ENCODE measurements at regions not wholly inside any gene's neighbourhood (a gene's known extent, or its start where the extent isn't known, plus 50 kb on each side); places are given as distances from the start of the nearest gene placed in this dataset.
A peak's percentile ranks its signal among the peaks of the same experiment; 100 is the strongest.

DNA sequence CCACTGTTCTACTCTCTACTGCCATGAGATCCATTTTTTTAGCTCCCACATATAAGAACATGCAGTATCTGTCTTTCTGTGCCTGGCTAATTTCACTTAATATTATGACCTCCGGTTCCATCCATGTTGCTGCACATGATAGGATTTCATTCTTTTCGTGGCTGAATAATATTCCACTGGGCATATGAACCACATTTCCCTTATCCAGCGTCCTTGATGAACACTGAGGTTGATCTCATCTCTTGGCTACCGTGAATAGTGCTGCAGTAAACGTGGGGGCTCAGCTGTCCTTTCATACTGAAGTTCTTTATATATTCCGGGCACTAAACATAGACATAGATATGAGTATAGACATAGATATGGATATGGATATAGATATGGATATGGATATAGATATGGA, 109.3 kb upstream of the TNRC6C start:
- DNase-seq: no peak

DNA sequence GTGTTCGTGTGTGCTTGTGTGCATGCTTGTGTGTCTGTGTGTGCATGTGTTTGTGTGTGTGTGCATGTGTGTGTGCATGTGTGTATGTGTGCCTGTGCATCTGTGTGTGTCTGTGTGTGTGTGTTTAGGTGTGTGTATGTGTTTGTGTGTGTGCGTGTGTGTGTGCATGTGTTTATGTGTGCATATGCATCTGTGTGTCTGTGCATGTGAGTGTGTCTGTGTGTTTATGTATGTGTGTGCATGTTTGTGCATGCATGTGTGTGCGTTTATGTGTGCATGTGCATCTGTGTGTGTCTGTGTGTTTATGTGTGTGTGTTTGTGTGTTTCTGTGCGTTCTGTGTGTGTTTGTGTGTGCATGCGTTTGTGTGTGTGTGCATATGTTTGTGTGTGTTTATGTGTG, 106.6 kb upstream of the TNRC6C start:
- DNase-seq: no peak

DNA sequence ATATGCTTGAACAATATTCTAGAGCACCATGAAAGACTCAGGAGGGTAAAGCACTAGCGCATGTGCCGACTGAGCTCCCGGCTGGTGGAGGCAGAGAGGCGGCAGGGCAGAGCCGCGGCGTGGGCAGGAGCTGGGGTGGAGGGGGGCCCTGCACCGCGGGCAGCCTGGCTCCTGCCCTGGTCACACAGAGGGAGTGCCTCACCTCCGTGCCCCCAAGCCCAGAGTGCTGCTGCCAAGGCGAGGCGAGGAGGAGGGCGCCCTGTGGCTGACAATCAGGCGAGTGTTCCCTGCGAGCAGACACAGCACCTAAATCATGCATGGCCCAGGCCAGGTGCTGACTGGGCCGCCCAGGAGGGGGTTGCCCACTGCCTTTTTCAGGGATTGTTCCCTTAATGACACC, 105.8 kb upstream of the TNRC6C start:
- DNase-seq: peak; percentile 29

DNA sequence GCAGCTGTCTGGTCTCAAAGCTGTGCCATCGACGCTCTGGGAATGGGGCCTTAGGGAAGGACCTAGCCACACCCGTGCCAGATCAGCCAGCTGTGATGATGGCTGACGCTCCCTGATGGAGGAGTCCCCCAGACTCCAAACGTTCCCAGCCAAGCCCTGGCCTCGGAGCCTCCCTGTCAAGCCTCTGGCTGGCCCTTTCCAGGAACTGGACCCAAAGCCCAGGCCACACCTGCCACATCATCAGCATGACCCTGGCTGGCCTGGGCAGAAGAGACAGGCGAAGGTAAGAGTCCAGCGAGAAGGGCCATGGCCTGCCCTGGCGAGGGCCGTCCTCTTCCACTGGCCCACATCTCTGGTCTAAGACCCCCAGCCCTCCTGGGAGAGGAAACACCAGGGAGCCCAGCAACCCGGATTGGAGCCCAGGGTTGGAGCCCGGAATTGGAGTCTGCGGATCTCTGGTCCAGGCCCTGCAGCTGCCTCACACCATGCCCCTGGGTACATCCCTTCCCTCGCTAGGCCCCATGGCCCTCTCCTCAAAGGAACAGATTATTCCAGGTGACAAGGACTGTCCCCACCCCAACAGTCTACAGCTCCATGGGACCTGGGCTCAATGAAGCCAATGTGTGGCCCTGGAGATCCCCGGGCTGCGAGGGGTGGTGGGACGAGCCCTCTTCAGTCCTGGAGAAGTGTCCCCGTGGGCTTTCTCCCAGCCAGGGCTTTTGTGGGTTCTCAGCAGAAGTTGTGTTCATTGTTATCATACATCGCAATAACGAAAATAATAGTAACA, 105.1 kb upstream of the TNRC6C start:
- no peak for DNase-seq

DNA sequence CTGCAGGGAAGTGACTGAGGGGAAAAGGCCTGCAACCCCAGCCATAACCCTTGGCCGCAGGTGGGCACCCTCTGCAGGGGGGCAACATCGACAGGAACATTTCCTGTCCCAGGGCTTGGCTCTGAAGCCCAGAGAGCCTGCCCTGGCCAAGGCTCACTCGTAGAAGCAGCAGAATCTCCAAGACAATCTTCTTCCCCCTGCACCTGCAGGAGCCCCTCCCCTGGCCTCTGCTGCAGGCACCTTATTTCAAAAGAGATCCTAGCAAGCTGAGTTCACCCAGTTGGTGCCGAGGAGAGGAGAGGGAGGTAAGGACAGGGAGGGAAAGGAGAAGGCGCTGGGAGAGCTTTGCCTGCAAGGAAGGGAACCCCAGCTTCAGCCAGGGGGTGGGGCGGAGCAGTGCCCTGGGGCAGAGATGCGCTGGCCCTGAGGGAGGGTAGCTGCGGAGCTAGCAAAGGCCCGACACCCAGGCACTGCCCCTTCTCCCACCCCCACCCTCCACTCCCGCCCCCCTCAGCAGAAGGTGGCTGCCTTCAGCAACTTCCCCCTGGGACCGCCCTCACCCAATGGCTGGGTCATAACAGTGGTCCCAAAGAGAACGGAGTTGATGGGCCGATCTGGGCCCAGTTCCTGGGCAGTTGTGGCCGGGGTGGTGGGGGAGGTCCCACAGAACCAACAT, 104.3 kb upstream of the TNRC6C start:
- DNase-seq: no peak

DNA sequence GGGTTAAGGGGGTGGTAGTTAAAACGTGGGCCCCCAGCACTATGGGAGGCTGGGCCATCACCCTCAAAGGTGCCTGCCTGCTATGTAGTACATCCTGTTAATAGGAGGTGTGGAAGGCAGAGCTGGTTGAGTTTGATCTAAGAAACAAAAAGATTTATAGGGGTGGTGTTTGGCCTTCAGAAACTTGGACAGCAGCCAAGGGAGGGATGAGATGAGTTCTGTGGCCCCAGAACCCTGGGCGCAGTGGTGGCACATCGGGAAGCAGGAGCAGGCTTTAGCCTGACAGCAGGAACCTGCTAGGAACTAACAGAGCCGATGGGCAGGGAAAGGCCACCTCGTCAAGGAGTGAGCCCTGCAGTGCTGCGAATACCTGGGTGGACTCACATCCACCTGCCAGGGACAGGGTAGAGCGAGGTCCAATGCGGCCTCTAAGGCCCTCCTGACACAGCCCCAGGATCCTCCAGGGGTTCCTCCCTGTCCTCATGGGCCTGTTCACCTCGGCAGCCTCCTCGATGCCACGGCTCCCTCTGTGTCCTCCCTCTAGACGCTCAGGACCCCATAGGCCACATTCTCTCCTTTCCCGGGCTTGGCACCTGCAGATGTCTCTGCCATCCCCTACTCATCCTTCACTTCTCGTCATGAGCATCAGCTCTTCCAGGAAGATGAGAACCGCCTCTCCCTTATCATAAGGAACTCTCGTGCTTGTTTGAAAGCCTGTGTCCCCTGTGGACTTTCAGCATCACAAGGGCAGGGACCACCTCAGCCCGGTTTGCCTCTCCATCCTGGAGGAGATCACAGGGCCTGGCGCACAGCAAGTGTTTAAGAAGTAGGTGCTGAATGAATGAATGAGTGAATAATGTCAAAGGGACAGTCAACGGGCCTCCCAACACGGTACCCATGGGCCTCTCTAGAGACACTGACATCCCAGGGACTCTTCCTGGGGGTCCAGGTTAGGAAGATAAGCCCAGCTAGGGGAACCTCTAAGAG, 103.5 kb upstream of the TNRC6C start:
- no peak for DNase-seq

DNA sequence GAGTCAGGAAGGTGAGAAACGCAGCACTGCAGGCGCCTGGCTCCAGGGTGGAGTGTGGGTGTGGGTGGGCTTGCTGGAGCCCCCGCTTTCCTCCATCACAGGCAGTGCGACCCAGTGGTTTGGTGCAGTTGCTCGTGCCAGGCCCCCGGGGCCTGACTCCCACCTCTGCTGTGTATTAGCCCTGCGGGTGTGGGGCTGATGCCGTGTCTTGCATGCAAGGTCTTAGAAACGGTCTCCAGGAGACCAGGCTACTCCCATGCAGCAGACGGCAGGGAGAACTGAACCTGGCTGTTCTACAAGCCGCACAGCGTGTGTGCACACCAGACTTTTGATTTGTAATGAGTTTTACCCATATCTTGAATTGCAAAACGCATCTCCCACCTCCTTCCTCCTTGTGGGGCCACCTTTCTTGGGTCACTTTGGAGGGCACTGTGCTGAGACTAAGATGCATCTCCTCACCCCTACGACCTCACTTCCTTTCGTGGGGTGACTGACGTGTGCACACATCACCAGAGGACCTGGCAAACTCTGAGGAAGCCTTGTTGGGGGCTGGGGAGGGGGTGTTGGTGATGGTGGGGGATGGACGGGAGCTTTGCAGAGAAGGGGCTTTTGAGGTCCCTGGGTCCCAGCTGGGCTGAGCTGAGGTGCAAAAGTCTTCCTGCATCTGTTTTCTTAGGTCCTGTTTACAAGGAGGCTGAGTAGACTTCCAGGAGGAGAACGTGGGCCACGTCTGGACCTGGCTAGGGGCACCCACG, 101.8 kb upstream of the TNRC6C start:
- no peak for DNase-seq

DNA sequence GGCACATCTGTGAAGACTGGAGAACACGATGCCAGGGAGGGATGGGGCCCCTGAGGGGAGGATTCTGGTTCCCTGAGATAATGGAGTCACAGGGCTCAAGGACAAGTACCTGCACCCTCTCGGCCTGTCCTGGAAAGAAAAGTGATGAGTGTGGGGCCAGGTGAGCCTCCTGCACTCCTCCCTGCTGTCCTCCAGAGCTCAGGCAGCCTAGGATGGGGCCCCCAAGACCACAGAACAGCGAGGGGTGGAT, 101.3 kb upstream of the TNRC6C start:
- no peak for DNase-seq

DNA sequence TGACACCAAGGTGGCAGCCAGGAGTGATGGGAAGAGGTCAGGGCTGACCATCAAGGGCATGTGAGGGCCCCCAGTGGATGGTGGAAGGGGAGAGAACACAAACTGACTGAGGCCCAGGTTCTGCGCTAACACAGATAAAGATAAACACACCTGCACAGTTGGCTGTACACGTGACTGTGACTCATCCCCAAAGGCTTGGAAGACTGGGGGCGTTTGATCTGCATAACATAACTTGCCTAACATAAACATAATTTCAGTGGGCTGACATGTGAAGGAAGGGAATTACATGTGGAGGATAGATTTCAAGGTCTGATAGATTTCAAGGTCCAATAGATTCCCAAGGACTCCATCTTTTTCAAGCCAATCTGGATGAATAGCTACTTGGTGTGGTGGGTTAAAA, 100.9 kb upstream of the TNRC6C start:
- DNase-seq: no peak

DNA sequence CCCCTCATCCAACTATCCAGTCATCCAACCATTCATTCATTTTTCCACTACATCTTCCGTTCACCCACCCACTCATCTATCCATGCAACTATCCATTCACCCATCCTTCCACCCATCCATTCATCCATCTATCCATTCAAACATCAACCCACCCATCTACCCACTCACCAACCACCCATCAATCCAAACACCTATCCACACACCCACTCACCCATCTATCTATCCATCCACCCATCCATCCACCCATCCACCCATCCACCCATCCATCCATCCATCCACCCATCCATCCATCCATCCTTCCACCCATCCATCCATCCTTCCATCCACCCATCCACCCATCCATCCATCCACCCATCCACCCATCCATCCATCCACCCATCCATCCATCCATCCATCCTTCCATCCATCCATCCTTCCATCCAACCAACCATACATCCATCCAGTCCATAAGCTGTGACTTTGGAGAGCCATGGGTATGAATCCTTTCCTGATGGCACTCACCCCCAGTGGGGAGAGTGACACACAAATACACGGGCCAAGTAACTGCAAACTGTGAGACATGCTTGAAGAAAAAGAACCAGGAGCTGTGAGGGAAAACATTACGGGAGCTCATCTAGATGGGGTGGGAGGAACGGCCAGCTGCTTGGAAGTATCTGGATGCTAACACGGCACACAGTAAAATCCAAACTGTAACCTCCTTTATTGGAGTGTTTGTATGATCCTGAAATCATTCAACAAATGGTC, 100.0 kb upstream of the TNRC6C start:
- no peak for DNase-seq

DNA sequence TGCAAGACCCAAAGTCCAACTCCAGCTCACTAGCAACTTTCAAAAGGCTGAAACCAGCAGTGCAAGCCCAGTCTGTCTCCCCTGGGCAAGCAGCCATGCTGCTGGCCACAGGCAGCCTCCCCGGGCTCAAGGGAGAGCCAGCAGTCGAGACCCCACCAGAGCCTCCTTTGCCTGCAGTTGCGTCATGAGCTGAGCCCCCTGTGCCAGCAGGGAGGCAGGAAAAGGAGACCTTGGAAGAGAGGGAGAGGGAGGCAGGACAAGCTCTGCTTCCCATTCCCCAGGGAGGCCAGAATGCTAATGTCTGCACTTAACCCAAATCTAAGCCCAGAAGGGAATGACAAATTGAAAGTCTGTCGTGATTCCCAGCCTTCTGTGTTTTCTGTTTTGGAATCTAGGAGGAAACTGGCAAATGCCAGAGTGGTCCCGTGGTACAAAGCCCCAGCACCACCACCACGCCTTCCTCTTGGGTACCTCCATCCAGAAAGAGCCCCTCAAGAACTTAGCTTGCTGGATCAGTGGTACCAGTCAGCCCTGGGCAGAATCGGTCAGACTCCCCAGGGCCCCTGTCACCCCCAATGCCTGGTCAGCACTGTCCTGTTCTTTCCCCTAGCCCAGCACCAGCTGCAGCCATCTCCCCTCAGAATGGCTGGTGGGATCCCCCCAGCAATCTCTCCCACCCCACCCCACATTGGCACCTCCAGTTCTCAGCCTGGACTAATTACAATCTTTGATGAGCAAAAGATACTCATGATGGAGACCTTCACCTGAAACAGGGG, 99.3 kb upstream of the TNRC6C start:
- no peak for DNase-seq

DNA sequence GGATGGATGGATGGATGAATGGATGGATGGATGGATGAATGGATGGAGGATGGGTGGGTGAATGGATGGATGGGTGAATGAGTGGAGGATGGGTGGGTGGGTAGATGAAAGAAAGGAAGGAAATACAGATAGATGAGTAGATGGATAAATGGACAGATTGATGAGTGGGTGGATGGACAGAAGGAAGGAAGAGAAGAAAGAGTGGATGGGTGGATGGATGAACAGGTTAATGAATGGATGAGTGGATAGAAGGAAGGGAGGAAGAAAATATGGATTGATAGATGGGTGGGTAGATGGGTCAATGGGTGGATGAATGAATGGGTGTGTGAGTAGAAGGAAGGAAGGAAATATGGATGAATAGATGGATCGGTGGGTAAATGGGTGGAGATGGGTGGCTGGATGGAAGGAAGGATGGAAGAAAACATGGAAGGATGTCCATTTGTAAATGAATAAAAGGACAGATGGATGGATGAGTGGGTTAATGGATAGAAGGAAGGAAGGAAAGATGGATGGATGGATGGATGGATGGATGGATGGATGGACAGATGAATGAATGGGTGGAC, 97.3 kb upstream of the TNRC6C start:
- DNase-seq: no peak

DNA sequence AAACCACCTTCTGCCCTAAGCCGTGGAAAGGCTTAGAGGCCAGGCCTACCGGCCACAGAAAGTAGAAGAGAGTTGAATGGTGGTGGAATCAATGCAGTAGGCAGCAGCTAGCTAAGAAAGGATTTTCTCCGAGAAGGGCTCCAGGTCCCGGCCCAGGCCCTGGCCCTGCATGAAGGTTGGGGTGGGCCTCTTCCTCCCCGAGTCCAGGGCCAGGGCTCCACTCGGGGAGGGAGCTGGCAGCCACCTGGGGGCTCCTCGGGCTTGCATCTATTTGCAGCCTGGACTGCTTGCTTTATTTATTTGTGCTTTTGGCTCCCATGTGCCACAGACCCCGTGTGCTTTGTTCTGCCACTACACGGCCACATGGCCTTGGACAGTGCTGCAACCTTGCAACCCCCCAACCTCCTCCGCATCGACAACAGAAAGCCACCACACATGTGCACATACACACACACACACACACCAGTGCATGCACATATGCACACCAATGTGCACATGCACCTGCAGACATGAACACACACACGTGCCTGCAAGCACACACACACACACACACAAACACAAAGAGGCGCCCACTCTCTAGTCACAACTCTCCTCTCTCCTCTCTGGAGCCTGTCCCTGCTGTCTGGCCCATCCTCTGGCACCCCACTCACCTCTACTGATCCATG, 96.4 kb upstream of the TNRC6C start:
- DNase-seq: no peak

DNA sequence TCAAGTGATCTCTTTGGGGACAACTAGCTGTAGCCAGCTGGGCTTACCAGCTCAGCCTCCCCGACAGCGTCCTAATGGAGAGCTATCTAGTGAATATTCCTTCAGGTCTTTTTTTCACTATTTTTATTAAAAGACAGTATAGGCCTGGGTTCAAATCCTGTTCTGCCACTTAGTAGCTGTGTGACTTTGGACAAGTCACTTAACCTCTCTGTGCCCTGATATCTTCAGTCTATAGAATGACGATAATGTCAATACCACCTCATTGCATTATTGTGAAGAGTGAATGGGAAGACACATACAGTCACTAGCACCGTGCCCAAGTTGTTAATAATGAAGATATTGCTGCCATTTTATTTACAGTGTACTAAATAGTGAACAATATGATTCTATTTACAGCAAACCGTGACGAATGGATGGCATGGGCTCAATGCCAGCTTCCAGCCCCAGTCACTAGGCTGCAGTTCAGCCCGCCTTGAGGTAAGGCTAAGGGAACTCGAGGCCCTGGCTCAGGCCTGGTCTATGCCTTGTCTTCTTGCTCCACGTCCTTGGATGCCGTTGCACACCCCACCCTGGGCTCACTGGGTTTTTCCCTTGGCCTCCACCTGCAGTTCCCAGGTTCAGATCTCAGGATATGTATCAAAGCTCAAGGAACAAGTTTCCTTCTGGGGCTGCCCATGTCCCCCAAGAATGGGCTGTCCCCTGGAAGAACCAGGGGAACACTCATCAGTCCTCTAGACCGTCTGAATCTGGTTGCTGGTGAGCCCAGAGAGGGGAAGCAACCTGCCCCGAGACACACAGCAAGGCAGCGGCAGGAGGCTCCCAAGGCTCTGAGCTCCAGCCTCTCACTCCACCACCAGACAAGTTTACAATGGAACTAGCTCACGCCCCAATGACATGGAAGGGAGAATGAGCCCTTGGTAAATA, 95.4 kb upstream of the TNRC6C start:
- DNase-seq: no peak

DNA sequence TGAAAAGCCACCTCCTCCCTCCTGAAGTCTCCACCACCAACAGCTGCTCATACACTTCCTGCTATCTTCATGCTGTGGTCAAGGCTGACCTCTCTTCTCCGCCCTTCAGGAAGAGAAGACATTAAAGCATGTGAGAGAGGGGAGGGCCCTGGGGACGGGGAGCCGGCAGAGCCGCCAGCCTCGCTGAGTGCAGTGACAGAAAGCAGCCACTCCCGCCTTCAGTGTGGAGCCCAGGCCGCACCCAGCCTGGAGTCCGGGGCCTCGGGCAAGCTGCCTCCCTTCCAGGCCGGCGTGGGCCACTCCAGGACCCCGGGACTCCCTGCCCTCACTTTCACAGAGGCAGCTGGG, 94.7 kb upstream of the TNRC6C start:
- peak; percentile 32 for DNase-seq

DNA sequence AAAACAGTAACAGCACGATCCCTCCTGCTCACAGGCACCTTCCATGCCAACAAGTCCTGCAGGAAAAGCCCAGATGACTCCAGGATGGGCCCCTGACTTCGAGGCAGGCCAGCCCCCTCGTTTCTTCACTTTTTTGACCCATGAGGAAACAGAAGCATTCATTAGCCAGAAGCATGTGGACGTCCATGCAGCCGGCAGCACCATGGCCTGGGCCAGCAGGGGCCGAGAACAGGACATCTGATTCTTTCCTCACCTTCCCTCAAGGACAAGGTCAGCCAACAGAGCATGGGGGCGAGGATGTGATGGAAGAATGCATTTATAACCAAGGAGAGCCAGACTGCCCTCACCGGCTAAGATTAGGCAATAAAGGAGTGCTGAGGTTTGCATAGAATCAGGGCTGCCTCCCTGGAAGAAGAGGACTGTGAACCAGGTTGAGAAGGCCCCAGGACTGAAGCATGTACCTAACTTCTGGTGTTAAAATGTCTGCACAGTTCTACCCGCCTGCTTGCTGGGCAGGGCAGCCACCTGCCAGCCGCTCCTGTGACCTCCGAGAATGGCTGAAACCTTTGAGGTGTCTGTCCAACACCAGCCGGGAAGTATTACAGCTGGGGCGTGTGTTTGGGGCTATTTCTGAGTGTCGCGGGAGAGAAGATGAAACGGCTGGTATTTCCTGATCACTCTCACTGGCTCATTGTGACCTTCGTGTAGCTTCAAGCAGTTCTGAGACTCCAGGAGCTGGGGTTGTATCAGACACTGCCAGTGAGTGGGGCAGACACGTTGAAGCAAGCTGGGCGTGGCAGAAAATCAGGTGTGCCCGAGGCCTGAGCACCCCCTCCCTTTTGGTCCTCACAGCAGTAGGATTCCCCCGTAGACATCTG, 94.0 kb upstream of the TNRC6C start:
- DNase-seq: no peak

DNA sequence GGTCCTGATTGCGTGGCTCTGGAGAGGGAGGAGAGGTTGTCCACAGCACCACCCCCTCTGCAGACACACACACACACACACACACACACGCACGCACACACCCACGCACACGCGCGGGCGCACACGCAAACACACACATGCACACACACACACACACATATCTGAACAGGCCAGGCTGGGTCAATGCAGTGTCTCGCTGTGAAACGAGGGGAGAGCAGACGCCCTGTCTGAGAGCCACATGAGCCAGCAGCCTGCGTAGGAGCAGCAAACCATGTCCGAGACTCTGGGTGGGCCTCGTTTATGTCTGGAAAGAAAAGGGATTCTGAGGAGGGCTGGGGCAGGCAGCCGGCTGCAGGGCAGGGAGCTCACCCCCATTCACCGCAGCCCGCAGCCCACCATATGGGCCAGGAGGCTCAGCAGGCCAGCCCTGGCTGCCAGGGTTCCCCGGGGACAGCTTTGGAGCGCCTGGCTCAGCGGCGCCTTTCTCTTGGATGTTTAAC, 93.3 kb upstream of the TNRC6C start:
- DNase-seq: no peak

DNA sequence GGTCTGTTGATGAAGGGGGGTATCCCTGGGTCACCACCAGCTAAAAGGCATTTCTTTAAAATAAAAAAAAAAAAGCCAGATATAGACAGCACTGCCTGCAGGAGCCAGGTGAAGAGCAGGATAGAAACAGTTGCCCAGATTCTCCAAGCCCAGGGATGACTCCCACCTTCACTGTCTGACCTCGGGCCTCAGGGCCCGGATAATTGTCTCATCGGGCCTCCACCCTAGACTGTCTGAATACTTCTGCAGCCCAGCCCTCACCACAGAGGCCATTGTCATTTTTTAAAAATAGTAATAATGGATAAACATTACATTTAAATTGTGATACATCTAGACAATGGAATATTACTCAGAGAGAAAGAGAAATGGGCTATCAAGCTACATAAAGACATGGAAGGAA, 92.8 kb upstream of the TNRC6C start:
- DNase-seq: no peak
